DMS53 treated with DMSO at 0.1 percent for 48 hours (cell line): ENCODE measurements at regions not wholly inside any gene's neighbourhood (a gene's known extent, or its start where the extent isn't known, plus 50 kb on each side); places are given as distances from the start of the nearest gene placed in this dataset.

Source experiments
- DNase-seq: peaks from one replicate; lab custom pipeline; 2025; ENCODE audit not compliant: unreplicated experiment; lab: John Stamatoyannopoulos, UW

- no peak for DNase-seq
Measured at GRCh38 chr16:62657116-62657515, 620.9 kb upstream of the CDH8 start.

- no peak for DNase-seq
Measured at GRCh38 chr16:62652441-62653120, 616.3 kb upstream of the CDH8 start.

GRCh38 chr16:62648256-62648655 lies 612.0 kb upstream of the CDH8 start:
- DNase-seq: no peak

- no peak for DNase-seq
Measured at GRCh38 chr16:62644030-62644812, 608.0 kb upstream of the CDH8 start.

- no peak for DNase-seq
Measured at GRCh38 chr16:62642677-62643076, 606.4 kb upstream of the CDH8 start.

GRCh38 chr16:62639890-62640289 lies 603.7 kb upstream of the CDH8 start:
- no peak for DNase-seq

GRCh38 chr16:62638964-62639870 lies 603.0 kb upstream of the CDH8 start:
- DNase-seq: no peak

- DNase-seq: no peak
Measured at GRCh38 chr16:62638324-62638911, 602.2 kb upstream of the CDH8 start.

GRCh38 chr16:62625326-62625725 lies 589.1 kb upstream of the CDH8 start:
- DNase-seq: no peak

- no peak for DNase-seq
Measured at GRCh38 chr16:62620275-62620674, 584.0 kb upstream of the CDH8 start.

- no peak for DNase-seq
Measured at GRCh38 chr16:62615526-62615925, 579.3 kb upstream of the CDH8 start.

- no peak for DNase-seq
Measured at GRCh38 chr16:62610291-62610690, 574.1 kb upstream of the CDH8 start.

GRCh38 chr16:62602790-62603189 lies 566.6 kb upstream of the CDH8 start:
- DNase-seq: no peak

GRCh38 chr16:62597875-62598274 lies 561.6 kb upstream of the CDH8 start:
- DNase-seq: no peak

GRCh38 chr16:62596584-62596983 lies 560.3 kb upstream of the CDH8 start:
- DNase-seq: no peak

- no peak for DNase-seq
Measured at GRCh38 chr16:62596125-62596524, 559.9 kb upstream of the CDH8 start.

- no peak for DNase-seq
Measured at GRCh38 chr16:62586128-62586862, 550.1 kb upstream of the CDH8 start.

- DNase-seq: no peak
Measured at GRCh38 chr16:62585041-62585545, 548.9 kb upstream of the CDH8 start.

- DNase-seq: no peak
Measured at GRCh38 chr16:62583414-62583813, 547.2 kb upstream of the CDH8 start.

- DNase-seq: no peak
Measured at GRCh38 chr16:62573466-62573865, 537.2 kb upstream of the CDH8 start.
